ENCODE measurements at regions not wholly inside any gene's neighbourhood (a gene's known extent, or its start where the extent isn't known, plus 50 kb on each side); places are given as distances from the start of the nearest gene placed in this dataset.
"Not testable (repeated sequence)": the region's sequence is repeated elsewhere in the genome, so short reads cannot be mapped to it uniquely, and the experiment has no call there.

DNA sequence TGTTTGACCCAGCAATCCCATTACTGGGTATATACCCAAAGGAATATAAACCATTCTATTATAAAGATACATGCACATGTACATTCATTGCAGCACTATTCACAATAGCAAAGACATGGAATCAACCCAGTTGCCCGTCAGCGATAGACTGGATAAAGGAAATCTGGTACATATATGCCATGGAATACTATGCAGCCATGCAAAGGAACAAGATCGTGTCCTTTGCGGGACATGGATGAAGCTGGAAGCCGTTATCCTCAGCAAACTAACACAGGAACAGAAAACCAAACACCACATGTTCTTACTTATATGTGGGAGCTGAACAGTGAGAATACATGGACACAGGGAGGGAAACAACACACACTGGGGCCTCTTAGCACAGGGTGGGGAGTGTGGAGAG is 95.1 kb downstream of the USP22 start:
- TF ChIP-seq, protein P1, sequence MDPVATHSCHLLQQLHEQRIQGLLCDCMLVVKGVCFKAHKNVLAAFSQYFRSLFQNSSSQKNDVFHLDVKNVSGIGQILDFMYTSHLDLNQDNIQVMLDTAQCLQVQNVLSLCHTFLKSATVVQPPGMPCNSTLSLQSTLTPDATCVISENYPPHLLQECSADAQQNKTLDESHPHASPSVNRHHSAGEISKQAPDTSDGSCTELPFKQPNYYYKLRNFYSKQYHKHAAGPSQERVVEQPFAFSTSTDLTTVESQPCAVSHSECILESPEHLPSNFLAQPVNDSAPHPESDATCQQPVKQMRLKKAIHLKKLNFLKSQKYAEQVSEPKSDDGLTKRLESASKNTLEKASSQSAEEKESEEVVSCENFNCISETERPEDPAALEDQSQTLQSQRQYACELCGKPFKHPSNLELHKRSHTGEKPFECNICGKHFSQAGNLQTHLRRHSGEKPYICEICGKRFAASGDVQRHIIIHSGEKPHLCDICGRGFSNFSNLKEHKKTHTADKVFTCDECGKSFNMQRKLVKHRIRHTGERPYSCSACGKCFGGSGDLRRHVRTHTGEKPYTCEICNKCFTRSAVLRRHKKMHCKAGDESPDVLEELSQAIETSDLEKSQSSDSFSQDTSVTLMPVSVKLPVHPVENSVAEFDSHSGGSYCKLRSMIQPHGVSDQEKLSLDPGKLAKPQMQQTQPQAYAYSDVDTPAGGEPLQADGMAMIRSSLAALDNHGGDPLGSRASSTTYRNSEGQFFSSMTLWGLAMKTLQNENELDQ (tag by site-specific recombination; IDR thresholded peaks at IDR 0.05; ENCODE audit: low read depth): not testable (repeated sequence)
- not testable (repeated sequence) for TF ChIP-seq ZNF239, ZNF549, OSR2 (tag by site-specific recombination; IDR thresholded peaks at IDR 0.05)
- TF ChIP-seq, protein P2, sequence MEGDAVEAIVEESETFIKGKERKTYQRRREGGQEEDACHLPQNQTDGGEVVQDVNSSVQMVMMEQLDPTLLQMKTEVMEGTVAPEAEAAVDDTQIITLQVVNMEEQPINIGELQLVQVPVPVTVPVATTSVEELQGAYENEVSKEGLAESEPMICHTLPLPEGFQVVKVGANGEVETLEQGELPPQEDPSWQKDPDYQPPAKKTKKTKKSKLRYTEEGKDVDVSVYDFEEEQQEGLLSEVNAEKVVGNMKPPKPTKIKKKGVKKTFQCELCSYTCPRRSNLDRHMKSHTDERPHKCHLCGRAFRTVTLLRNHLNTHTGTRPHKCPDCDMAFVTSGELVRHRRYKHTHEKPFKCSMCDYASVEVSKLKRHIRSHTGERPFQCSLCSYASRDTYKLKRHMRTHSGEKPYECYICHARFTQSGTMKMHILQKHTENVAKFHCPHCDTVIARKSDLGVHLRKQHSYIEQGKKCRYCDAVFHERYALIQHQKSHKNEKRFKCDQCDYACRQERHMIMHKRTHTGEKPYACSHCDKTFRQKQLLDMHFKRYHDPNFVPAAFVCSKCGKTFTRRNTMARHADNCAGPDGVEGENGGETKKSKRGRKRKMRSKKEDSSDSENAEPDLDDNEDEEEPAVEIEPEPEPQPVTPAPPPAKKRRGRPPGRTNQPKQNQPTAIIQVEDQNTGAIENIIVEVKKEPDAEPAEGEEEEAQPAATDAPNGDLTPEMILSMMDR (tag by site-specific recombination; IDR thresholded peaks at IDR 0.05): not testable (repeated sequence)
- TF ChIP-seq, protein P3, sequence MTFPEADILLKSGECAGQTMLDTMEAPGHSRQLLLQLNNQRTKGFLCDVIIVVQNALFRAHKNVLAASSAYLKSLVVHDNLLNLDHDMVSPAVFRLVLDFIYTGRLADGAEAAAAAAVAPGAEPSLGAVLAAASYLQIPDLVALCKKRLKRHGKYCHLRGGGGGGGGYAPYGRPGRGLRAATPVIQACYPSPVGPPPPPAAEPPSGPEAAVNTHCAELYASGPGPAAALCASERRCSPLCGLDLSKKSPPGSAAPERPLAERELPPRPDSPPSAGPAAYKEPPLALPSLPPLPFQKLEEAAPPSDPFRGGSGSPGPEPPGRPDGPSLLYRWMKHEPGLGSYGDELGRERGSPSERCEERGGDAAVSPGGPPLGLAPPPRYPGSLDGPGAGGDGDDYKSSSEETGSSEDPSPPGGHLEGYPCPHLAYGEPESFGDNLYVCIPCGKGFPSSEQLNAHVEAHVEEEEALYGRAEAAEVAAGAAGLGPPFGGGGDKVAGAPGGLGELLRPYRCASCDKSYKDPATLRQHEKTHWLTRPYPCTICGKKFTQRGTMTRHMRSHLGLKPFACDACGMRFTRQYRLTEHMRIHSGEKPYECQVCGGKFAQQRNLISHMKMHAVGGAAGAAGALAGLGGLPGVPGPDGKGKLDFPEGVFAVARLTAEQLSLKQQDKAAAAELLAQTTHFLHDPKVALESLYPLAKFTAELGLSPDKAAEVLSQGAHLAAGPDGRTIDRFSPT (tag by site-specific recombination; IDR thresholded peaks at IDR 0.05): not testable (repeated sequence)

All from HEK293 (cell line).